WI38 (cell line): ENCODE measurements at regions not wholly inside any gene's neighbourhood (a gene's known extent, or its start where the extent isn't known, plus 50 kb on each side); places are given as distances from the start of the nearest gene placed in this dataset.

Source experiments
- H3K4me3 ChIP-seq: 2 replicates; pipeline ENCODE4 v1.5.1; 2011; ENCODE audit warnings: low read depth, mild to moderate bottlenecking, control low read depth, low read length
- TF ChIP-seq, protein P1 (sequence below): IDR thresholded peaks from 2 replicates; pipeline ENCODE4 v1.5.1; 2012; ENCODE audit warnings: low read depth, mild to moderate bottlenecking, control low read depth, low read length

DNA sequence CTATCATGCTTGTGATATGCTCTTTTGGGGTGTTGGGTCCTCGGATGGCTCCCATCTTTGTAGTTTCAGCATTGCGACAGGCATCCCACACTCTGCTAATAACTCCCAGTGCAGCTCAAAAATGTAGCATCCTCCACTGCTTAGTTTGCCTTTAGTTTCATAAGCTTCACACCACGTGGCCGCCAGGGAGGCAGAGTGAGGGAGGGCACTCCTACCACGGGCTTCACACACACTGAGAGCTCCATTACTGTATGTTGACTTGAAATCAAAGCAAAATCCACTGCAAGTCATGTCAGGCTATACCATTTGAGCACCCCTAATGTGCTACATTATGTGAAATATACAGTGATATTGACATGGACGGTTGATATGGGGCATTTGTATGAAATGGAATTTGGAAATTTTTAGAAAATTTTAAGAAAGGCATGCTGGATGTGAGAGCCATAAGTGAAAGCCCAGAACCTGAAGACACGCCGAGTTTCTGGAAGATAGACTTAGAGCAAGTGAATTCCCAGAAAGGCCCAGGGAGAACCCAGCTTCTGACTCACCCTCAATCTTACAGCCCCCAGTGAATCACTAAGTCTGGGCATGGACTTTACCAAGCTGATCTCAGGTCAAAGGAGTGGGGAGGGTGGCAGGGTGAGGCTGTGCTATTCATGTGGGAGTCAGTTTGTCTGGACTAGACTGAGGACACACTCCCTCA, 94.1 kb downstream of the HSPH1 start:
- TF ChIP-seq, protein P1, sequence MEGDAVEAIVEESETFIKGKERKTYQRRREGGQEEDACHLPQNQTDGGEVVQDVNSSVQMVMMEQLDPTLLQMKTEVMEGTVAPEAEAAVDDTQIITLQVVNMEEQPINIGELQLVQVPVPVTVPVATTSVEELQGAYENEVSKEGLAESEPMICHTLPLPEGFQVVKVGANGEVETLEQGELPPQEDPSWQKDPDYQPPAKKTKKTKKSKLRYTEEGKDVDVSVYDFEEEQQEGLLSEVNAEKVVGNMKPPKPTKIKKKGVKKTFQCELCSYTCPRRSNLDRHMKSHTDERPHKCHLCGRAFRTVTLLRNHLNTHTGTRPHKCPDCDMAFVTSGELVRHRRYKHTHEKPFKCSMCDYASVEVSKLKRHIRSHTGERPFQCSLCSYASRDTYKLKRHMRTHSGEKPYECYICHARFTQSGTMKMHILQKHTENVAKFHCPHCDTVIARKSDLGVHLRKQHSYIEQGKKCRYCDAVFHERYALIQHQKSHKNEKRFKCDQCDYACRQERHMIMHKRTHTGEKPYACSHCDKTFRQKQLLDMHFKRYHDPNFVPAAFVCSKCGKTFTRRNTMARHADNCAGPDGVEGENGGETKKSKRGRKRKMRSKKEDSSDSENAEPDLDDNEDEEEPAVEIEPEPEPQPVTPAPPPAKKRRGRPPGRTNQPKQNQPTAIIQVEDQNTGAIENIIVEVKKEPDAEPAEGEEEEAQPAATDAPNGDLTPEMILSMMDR: no peak

DNA sequence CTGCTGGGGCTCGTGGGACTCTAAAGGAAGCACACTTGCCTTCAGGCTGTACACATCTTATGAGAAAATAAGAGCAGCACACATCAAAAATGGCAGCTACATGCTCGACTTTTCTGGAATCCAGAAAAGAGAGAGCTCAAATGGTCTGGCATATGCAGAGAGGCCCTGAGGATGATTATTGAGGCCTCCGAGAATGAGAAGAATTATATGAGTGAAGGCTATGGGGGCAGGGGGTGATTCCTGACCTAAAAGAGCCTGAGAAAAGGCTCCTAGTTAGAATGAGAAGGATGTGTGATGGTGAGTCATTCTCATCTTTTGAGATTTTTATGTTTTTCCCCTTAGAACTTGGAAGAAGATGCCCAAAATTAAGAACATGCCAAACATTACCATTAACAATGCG, 97.1 kb downstream of the HSPH1 start:
- no peak overlapping the region for H3K4me3 ChIP-seq
- TF ChIP-seq, protein P1: no peak

More for the DNA sequence above, 94.1 kb downstream of the HSPH1 start:
- no peak overlapping the region for H3K4me3 ChIP-seq

DNA sequence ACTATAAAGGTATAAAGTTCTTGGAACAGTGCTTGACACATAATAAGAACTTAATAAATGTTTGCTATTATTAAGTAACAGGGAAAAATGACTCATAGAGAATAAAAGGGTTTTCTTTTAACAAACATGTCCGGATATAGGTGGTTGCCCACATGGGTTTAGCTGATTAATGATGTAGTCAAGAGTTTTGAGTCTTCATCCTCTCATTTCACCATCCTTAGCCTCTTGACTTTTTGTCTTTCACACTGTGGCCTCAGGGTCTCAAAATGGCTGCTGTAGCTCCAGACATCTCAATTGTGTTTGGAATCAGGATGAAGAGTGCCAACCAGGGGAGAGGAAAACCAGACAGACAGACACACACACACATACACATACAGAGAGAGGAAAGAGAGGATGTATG, 97.9 kb downstream of the HSPH1 start:
- H3K4me3 ChIP-seq: no peak overlapping the region
- TF ChIP-seq, protein P1: no peak

DNA sequence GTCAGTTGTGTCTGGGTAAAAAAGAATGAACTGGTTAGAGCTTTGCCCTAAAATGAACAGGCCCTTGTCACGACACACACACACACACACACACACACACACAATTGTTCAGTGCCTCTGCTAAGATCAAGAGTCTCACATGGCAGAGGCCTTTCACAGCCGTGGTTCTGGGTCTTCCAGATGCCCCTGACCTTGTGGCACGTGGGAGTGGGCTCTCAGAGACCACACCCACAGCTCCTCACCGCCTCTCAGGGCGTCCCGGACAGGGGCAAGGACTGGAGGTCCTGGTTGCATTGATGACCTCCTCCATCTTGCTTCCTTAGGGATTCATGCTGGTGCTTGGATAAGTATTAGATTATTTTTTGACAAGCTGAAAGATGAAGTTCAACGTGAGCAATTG, 101.0 kb downstream of the HSPH1 start:
- H3K4me3 ChIP-seq: no peak overlapping the region
- TF ChIP-seq, protein P1: no peak

DNA sequence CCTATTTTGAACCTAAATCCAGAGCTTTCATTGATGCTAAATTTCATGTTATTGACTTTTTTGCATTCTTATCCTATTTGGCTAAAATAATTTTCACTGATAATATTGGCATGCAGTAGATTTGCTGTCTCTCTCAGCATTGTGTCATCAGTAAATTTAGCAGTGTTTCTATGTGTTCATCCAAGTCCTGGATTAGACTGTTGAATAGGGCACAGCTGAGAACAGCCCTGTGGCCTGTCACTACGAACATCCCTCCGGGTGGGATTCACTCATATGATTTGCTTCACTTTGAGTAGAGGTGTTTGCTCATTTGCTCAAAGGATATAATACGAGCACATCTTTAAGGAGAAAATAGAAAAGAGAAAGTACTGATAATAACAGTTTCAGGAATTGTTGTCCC, 101.5 kb downstream of the HSPH1 start:
- TF ChIP-seq, protein P1: no peak
- H3K4me3 ChIP-seq: no peak overlapping the region

DNA sequence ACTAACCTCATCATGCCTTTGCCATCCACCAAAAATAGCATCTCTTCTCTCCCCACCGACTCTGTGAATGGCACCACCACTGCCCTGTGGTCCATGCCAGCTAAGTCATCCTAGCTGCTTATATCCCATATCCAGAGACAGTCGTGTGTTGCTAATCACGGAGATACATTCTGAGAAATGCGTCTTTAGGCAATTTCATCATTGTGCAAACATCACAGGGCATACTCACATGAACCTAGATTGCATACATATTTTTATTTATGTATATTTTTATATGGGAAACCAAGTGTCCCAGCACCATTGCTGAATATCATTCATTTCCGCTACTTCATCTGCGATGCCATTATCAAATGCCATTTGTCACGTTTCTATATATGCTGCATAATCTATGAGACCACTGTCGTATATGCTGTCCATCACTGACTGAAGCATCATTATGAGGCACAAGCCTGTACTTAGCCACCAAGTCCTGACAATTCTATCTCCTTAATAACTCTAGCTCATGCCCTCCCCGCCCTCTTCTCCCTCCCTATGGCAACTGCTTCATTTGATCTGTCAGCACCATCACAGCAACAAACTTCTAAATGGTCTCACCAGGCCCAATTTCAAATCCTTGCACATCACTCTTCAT, 104.2 kb downstream of the HSPH1 start:
- TF ChIP-seq, protein P1: no peak

DNA sequence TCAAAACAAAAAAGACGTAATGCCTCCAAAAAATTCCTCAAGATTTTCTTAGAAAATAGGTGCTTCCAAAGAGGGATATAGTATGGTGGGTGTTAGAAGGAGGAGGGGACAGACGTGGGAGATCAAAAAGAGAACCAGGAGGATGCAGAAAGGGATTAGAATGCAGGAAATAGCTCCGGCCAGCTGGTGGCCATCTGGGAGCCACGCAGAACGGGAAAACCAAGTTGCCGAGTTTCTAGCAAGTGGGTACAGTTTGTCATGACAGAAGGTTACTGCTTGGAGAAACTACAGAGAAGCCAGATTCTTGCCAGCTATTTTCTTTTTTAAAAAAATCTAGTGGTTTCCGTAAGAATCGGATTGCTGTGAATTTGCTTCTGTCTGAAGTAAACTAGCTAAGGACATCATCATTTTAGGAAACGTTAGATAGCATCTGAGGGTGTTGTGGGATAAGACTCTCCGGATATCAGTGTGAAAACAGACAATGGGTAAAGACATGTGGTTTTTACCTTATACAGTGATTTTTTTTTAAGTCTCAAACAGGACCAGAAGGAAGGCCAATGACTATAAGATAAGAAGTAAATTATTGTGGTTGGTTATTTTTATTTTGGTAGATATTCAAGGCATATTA, 104.9 kb downstream of the HSPH1 start:
- TF ChIP-seq, protein P1: no peak
- no peak overlapping the region for H3K4me3 ChIP-seq

More for the DNA sequence above, 104.2 kb downstream of the HSPH1 start:
- no peak overlapping the region for H3K4me3 ChIP-seq
